ENCODE measurements at regions not wholly inside any gene's neighbourhood (a gene's known extent, or its start where the extent isn't known, plus 50 kb on each side); places are given as distances from the start of the nearest gene placed in this dataset.

- no peak overlapping the region for H3K4me3 ChIP-seq (replicated peaks in 1 of 3; ENCODE audit: insufficient read depth in 1 of 3, low read depth in 1 of 3, low read length in 3 of 3)
- BruUV-seq (replicated peaks), result no TSS peak
- DNase-seq (ENCODE audit: low read depth, low spot score), result no peak
- no peaks in the 10 kb centered on the region for H4K20me1 ChIP-seq (replicated peaks; ENCODE audit: control insufficient read depth, extremely low read depth, insufficient read depth, low read length)
- no peak overlapping the region for H3K4me2 ChIP-seq (ENCODE audit: insufficient read depth, low read length)
- ChIA-PET CTCF (no interaction called here), POLR2A (no interaction called here)
- no peak overlapping the region for H2AFZ ChIP-seq (ENCODE audit: low read depth, low read length)
- H3K9me3 ChIP-seq (replicated peaks; ENCODE audit: control insufficient read depth, insufficient read depth, low read length), result no peaks in the 10 kb centered on the region
- H3K9me1 ChIP-seq (replicated peaks; ENCODE audit: control insufficient read depth, extremely low read depth, insufficient read depth, low read length), result no peaks in the 10 kb centered on the region
- no peak overlapping the region for H3K9ac ChIP-seq (replicated peaks; ENCODE audit: extremely low read depth, insufficient read depth, low read length)
- no peak overlapping the region for H3K27ac ChIP-seq (ENCODE audit: insufficient read depth, low read depth, low read length)
- intact Hi-C loops (cut with micrococcal nuclease) (no loop called here), dilution Hi-C loops (cut with MboI; ENCODE audit: extremely low pct_ligation_motif_present, low sequenced_read_pairs) (no loop called here)
- FAIRE-seq, result no peak
- no peaks in the 10 kb centered on the region for H3K79me2 ChIP-seq (ENCODE audit: control insufficient read depth, insufficient read depth, low read length)
- peaks cover 8 to 14% of the 10 kb centered on the region in 2 experiments for H3K27me3 ChIP-seq (ENCODE audit: control insufficient read depth in 2 of 2, insufficient read depth in 2 of 2, low read length in 2 of 2)
- no peak for TF ChIP-seq FOS (IDR thresholded peaks at IDR 0.05; ENCODE audit: borderline replicate concordance, insufficient read depth, low read length)
- TF ChIP-seq CTCF (IDR thresholded peaks at IDR 0.05; ENCODE audit: extremely low read depth in 1 of 2, insufficient read depth in 1 of 2, low read depth in 1 of 2, low read length in 2 of 2), result no peak
- no peak for TF ChIP-seq JUN (IDR thresholded peaks at IDR 0.05; ENCODE audit: borderline replicate concordance, insufficient read depth, insufficient read length, low read depth)
- no peak for TF ChIP-seq POLR2AphosphoS5 (IDR thresholded peaks at IDR 0.05; ENCODE audit: insufficient read depth, low read depth, low read length)
- TF ChIP-seq GATA2 (IDR thresholded peaks at IDR 0.05; ENCODE audit: insufficient read depth, insufficient read length, low read depth, low read length), result no peak
- H3K36me3 ChIP-seq (ENCODE audit: control insufficient read depth in 2 of 2, extremely low read depth in 1 of 2, insufficient read depth in 2 of 2, low read length in 2 of 2), result no peaks in the 10 kb centered on the region
- H3K4me1 ChIP-seq (ENCODE audit: control insufficient read depth, extremely low read depth, insufficient read depth, low read length), result no peaks in the 10 kb centered on the region
Observed at GRCh38 chr9:124087226-124087625, 75.7 kb downstream of the LHX2 start.

GRCh38 chr9:124088476-124088837 is 76.9 kb downstream of the LHX2 start:
- no peaks in the 10 kb centered on the region for H3K9me3 ChIP-seq (replicated peaks; ENCODE audit: control insufficient read depth, insufficient read depth, low read length)
- DNase-seq (ENCODE audit: low read depth, low spot score) (no peak), FAIRE-seq (no peak)
- H2AFZ ChIP-seq (ENCODE audit: low read depth, low read length), result no peak overlapping the region
- dilution Hi-C loops (cut with MboI; ENCODE audit: extremely low pct_ligation_motif_present, low sequenced_read_pairs) (no loop called here), intact Hi-C loops (cut with micrococcal nuclease) (no loop called here)
- TF ChIP-seq MAX (IDR thresholded peaks at IDR 0.05; ENCODE audit: insufficient read depth, insufficient read length) (no peak), CTCF (IDR thresholded peaks at IDR 0.05; ENCODE audit: extremely low read depth in 1 of 2, insufficient read depth in 1 of 2, low read depth in 1 of 2, low read length in 2 of 2) (no peak), JUN (IDR thresholded peaks at IDR 0.05; ENCODE audit: borderline replicate concordance, insufficient read depth, insufficient read length, low read depth) (no peak), POLR2AphosphoS5 (IDR thresholded peaks at IDR 0.05; ENCODE audit: insufficient read depth, low read depth, low read length) (no peak), FOS (IDR thresholded peaks at IDR 0.05; ENCODE audit: borderline replicate concordance, insufficient read depth, low read length) (no peak), MYC (IDR thresholded peaks at IDR 0.05; ENCODE audit: low read depth, low read length) (no peak)
- no peaks in the 10 kb centered on the region for H3K79me2 ChIP-seq (ENCODE audit: control insufficient read depth, insufficient read depth, low read length)
- no TSS peak for BruUV-seq (replicated peaks)
- no peak overlapping the region for H3K9ac ChIP-seq (replicated peaks; ENCODE audit: extremely low read depth, insufficient read depth, low read length)
- H3K27ac ChIP-seq (ENCODE audit: insufficient read depth, low read depth, low read length), result no peak overlapping the region
- no peaks in the 10 kb centered on the region for H3K36me3 ChIP-seq (ENCODE audit: control insufficient read depth in 2 of 2, extremely low read depth in 1 of 2, insufficient read depth in 2 of 2, low read length in 2 of 2)
- POLR2A ChIA-PET, result no interaction called here
- CTCF ChIA-PET, result no interaction called here
- no peak overlapping the region for H3K4me2 ChIP-seq (ENCODE audit: insufficient read depth, low read length)
- no peaks in the 10 kb centered on the region for H4K20me1 ChIP-seq (replicated peaks; ENCODE audit: control insufficient read depth, extremely low read depth, insufficient read depth, low read length)
- no peaks in the 10 kb centered on the region for H3K4me1 ChIP-seq (ENCODE audit: control insufficient read depth, extremely low read depth, insufficient read depth, low read length)
- no peaks in the 10 kb centered on the region for H3K9me1 ChIP-seq (replicated peaks; ENCODE audit: control insufficient read depth, extremely low read depth, insufficient read depth, low read length)
- H3K4me3 ChIP-seq (replicated peaks in 1 of 3; ENCODE audit: insufficient read depth in 1 of 3, low read depth in 1 of 3, low read length in 3 of 3), result no peak overlapping the region
- peaks cover 8 to 14% of the 10 kb centered on the region in 2 experiments for H3K27me3 ChIP-seq (ENCODE audit: control insufficient read depth in 2 of 2, insufficient read depth in 2 of 2, low read length in 2 of 2)
